SK-N-SH (cell line): ENCODE measurements at regions not wholly inside any gene's neighbourhood (a gene's known extent, or its start where the extent isn't known, plus 50 kb on each side); places are given as distances from the start of the nearest gene placed in this dataset.

Source experiments
- CTCF ChIA-PET: fragments of 300-600, 350-600 bp; formaldehyde crosslinking; extraction: SDS; loops from one replicate; lab custom pipeline; 2021; lab: Yijun Ruan, JAX
- POLR2A ChIA-PET: fragments of 350-600 bp; sonication (Branson Sonifier 250); formaldehyde crosslinking; extraction: SDS; loops from one replicate; lab custom pipeline; 2020; ENCODE audit warnings: antibody characterized with exemption, inconsistent platforms; lab: Yijun Ruan, JAX
- DNase-seq: peaks from one replicate; pipeline ENCODE4 v3.0.0; 2012
- H2AFZ ChIP-seq: fragments of 200-600 bp; sonication (generic); 2 replicates; pipeline ENCODE4 v1.8.1; 2016; ENCODE audit warnings: antibody characterized with exemption, mild to moderate bottlenecking, low read depth
- H3F3A ChIP-seq: fragments of 200-600 bp; sonication (generic); replicated peaks from 2 replicates; pipeline ENCODE3; 2016; ENCODE audit warnings: antibody characterized with exemption, mild to moderate bottlenecking; ENCODE audit not compliant: insufficient read depth
- H3K27ac ChIP-seq, 2 experiments: fragments of 200-500 bp in 1 of 2; fragments of 200-600 bp in 1 of 2; sonication (Bioruptor generic) in 1 of 2; sonication (generic), shearing (Covaris generic) in 1 of 2; 2 replicates each; pipeline versions ENCODE4 v1.5.1 to v1.6.1; 2014 to 2016; ENCODE audit warnings: low read depth in 2 of 2, inconsistent platforms in 1 of 2, low read length in 1 of 2, mild to moderate bottlenecking in 1 of 2, mixed read lengths in 1 of 2
- H3K27me3 ChIP-seq: fragments of 200-600 bp; sonication (generic), shearing (Covaris generic); 2 replicates; pipeline ENCODE4 v1.6.1; 2016; ENCODE audit warnings: mixed run types; ENCODE audit not compliant: insufficient read depth
- H3K36me3 ChIP-seq, 2 experiments: fragments of 200-500 bp in 1 of 2; fragments of 200-600 bp in 1 of 2; sonication (Bioruptor generic) in 1 of 2; sonication (generic) in 1 of 2; replicated peaks in 1 of 2; 2 replicates each; pipeline versions ENCODE3 to v1.5.1; 2014 to 2016; ENCODE audit warnings: low read length in 1 of 2, mild to moderate bottlenecking in 1 of 2; ENCODE audit not compliant: insufficient read depth in 2 of 2, control insufficient read depth in 1 of 2
- H3K4me1 ChIP-seq, 2 experiments: fragments of 200-500 bp in 1 of 2; fragments of 200-600 bp in 1 of 2; sonication (Bioruptor generic) in 1 of 2; sonication (generic), shearing (Covaris generic) in 1 of 2; 2 replicates each; pipeline versions ENCODE4 v1.5.1 to v1.6.1; 2014 to 2016; ENCODE audit warnings: low read depth in 1 of 2, low read length in 1 of 2, mixed run types in 1 of 2; ENCODE audit not compliant: insufficient read depth in 2 of 2, control insufficient read depth in 1 of 2
- H3K4me2 ChIP-seq: fragments of 200-600 bp; sonication (generic), shearing (Covaris generic); 2 replicates; pipeline ENCODE4 v1.6.1; 2017; ENCODE audit warnings: mixed run types
- H3K4me3 ChIP-seq, 2 experiments: fragments of 200-500 bp in 1 of 2; fragments of 200-600 bp in 1 of 2; sonication (Bioruptor generic) in 1 of 2; sonication (generic), shearing (Covaris generic) in 1 of 2; 2 replicates each; pipeline versions ENCODE4 v1.5.1 to v1.8.1; 2014 to 2016; ENCODE audit warnings: low read depth in 2 of 2, inconsistent platforms in 1 of 2, low read length in 1 of 2, mild to moderate bottlenecking in 1 of 2, mixed read lengths in 1 of 2, moderate library complexity in 1 of 2
- H3K79me2 ChIP-seq: fragments of 200-600 bp; sonication (generic); 2 replicates; pipeline ENCODE4 v1.8.1; 2017; ENCODE audit warnings: mild to moderate bottlenecking; ENCODE audit not compliant: insufficient read depth
- H3K9ac ChIP-seq: fragments of 200-600 bp; sonication (generic); 2 replicates; pipeline ENCODE4 v1.6.1; 2017; ENCODE audit warnings: mixed run types
- H3K9me2 ChIP-seq: fragments of 200-600 bp; sonication (generic); 2 replicates; pipeline ENCODE4 v1.6.1; 2017; ENCODE audit warnings: mixed run types
- H3K9me3 ChIP-seq: fragments of 200-600 bp; sonication (generic); 2 replicates; pipeline ENCODE4 v1.6.1; 2017; ENCODE audit warnings: mixed run types, mild to moderate bottlenecking, moderate library complexity
- H4K20me1 ChIP-seq: fragments of 200-600 bp; sonication (generic); 2 replicates; pipeline ENCODE4 v1.6.1; 2017; ENCODE audit warnings: mild to moderate bottlenecking, mixed run types; ENCODE audit not compliant: insufficient read depth
- CHD2 ChIP-seq: fragments of 150-350 bp; IDR thresholded peaks from 2 replicates; pipeline ENCODE4 v1.6.1; 2018; ENCODE audit warnings: low read length; ENCODE audit not compliant: partially characterized antibody
- ELF1 ChIP-seq: IDR thresholded peaks from 2 replicates; pipeline ENCODE4 v1.4.0; 2012
- EZH2phosphoT487 ChIP-seq: fragments of 200-600 bp; sonication (generic); IDR thresholded peaks from 2 replicates; pipeline ENCODE4 v1.6.1; 2017; ENCODE audit warnings: low read depth, mixed run types, mild to moderate bottlenecking, antibody characterized with exemption, moderate library complexity, borderline replicate concordance
- FOXM1 ChIP-seq: IDR thresholded peaks from 2 replicates; pipeline ENCODE4 v1.4.0; 2012; ENCODE audit warnings: low read depth, mild to moderate bottlenecking
- GABPA ChIP-seq: IDR thresholded peaks from 2 replicates; pipeline ENCODE4 v1.4.0; 2012; ENCODE audit warnings: low read depth, mild to moderate bottlenecking
- IRF3 ChIP-seq: fragments of 150-350 bp; IDR thresholded peaks from 2 replicates; pipeline ENCODE4 v1.6.1; 2016; ENCODE audit warnings: mild to moderate bottlenecking, low read depth, low read length
- JUND ChIP-seq: IDR thresholded peaks from 2 replicates; pipeline ENCODE4 v1.4.0; 2012
- MEF2A ChIP-seq: IDR thresholded peaks from 2 replicates; pipeline ENCODE4 v1.4.0; 2012; ENCODE audit warnings: low read depth, borderline replicate concordance
- MXI1 ChIP-seq: IDR thresholded peaks from 2 replicates; pipeline ENCODE4 v1.6.1; 2012; ENCODE audit warnings: mild to moderate bottlenecking, low read depth, low read length, improper control_type of control experiment
- NFIC ChIP-seq: IDR thresholded peaks from 2 replicates; pipeline ENCODE4 v1.4.0; 2012; ENCODE audit warnings: borderline replicate concordance
- NRF1 ChIP-seq: IDR thresholded peaks from 2 replicates; pipeline ENCODE4 v1.6.1; 2012; ENCODE audit warnings: low read depth, mild to moderate bottlenecking, low read length
- PBX3 ChIP-seq: IDR thresholded peaks from 2 replicates; pipeline ENCODE4; 2012
- RCOR1 ChIP-seq: fragments of 150-350 bp; IDR thresholded peaks from 2 replicates; pipeline ENCODE4 v1.6.1; 2017; ENCODE audit warnings: antibody characterized with exemption, low read length
- REST ChIP-seq: IDR thresholded peaks from 2 replicates; pipeline ENCODE4 v1.6.1; 2012; ENCODE audit warnings: mild to moderate bottlenecking, low read depth, low read length, moderate library complexity
- RFX5 ChIP-seq: IDR thresholded peaks from 2 replicates; pipeline ENCODE4 v1.6.1; 2012; ENCODE audit warnings: mild to moderate bottlenecking, improper control_type of control experiment, low read length
- SMC3 ChIP-seq: IDR thresholded peaks from 2 replicates; pipeline ENCODE4 v1.6.1; 2012; ENCODE audit warnings: low read depth, low read length, improper control_type of control experiment
- TAF1 ChIP-seq: IDR thresholded peaks from 2 replicates; pipeline ENCODE4 v1.6.1; 2012; ENCODE audit warnings: low read depth, mild to moderate bottlenecking, low read length, moderate library complexity, borderline replicate concordance
- TEAD4 ChIP-seq: IDR thresholded peaks from 2 replicates; pipeline ENCODE4 v1.4.0; 2012; ENCODE audit warnings: mild to moderate bottlenecking, borderline replicate concordance; ENCODE audit not compliant: insufficient read depth
- YY1 ChIP-seq: IDR thresholded peaks from 2 replicates; pipeline ENCODE4 v1.4.0; 2012; ENCODE audit warnings: low read depth, mild to moderate bottlenecking
- WGBS: methylation state at CpG from one replicate; pipeline ENCODE4 v1.1.6; 2017; ENCODE audit warnings: low lambda C conversion rate; 5-methylcytosine and 5-hydroxymethylcytosine counted together
- TF ChIP-seq, protein P1 (sequence below): IDR thresholded peaks from 2 replicates; pipeline ENCODE4 v1.4.0; 2012; ENCODE audit warnings: low read depth, borderline replicate concordance
- TF ChIP-seq, protein P2 (sequence below): fragments of 150-350 bp; IDR thresholded peaks from 2 replicates; pipeline ENCODE4 v1.6.1; 2017; ENCODE audit warnings: antibody characterized with exemption, low read length, low read depth, borderline replicate concordance

DNA sequence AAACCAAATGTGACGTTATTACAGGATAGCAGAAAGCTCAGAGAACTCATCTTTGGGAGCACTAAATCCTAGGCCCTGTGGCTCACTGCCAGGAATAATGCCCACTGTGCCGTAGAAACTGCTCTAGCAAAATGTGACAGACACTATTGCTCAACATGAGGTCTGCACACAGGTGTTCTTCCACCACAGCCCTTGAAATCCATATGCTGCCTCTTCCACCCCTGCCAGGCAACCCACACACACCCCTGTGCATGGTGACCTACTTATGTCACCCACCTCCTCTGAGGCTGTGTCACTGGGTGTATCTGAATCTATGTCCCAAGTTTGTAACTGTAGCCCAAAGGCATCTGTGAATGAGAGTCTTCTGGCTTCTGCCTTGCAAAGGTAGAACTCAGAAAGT lies 66.1 kb upstream of the MBOAT2 start:
- ChIA-PET POLR2A (no interaction called here), CTCF (interaction anchor here (0.7 kb wide), 1 partner anchor 731 kb away, joined by 3 read pairs; no protein-coding TSS in a partner anchor)
- H3K27ac ChIP-seq = no peak overlapping the region
- TF ChIP-seq FOXM1 (no peak), NFIC (no peak), MXI1 (no peak), RCOR1 (no peak), GABPA (no peak), SMC3 (no peak), EZH2phosphoT487 (no peak), ELF1 (no peak)
- TF ChIP-seq, protein P1, sequence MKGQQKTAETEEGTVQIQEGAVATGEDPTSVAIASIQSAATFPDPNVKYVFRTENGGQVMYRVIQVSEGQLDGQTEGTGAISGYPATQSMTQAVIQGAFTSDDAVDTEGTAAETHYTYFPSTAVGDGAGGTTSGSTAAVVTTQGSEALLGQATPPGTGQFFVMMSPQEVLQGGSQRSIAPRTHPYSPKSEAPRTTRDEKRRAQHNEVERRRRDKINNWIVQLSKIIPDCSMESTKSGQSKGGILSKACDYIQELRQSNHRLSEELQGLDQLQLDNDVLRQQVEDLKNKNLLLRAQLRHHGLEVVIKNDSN = no peak
- no peaks in the 10 kb centered on the region; a peak in 1 of 4 replicates for H3K4me1 ChIP-seq
- WGBS = 83% methylated on average over 2 of the region's 2 CpGs
- no peaks in the 10 kb centered on the region for H3K27me3 ChIP-seq
- peaks cover 9% of the 10 kb centered on the region; the same call in 1 of the 2 replicates for H3K9me3 ChIP-seq
- H3K4me2 ChIP-seq = no peak overlapping the region
- H3K4me3 ChIP-seq = no peak overlapping the region
- no peaks in the 10 kb centered on the region for H3K9me2 ChIP-seq
- no peaks in the 10 kb centered on the region for H3K36me3 ChIP-seq
- H3K79me2 ChIP-seq = no peaks in the 10 kb centered on the region
- H4K20me1 ChIP-seq = no peaks in the 10 kb centered on the region
- no peak overlapping the region for H2AFZ ChIP-seq
- H3F3A ChIP-seq = peaks cover 3% of the 10 kb centered on the region
- H3K9ac ChIP-seq = no peak overlapping the region
- no peak for DNase-seq

- no peak overlapping the region for H3K4me3 ChIP-seq
- H3F3A ChIP-seq = peaks cover 3% of the 10 kb centered on the region
- peaks cover 9% of the 10 kb centered on the region; the same call in 1 of the 2 replicates for H3K9me3 ChIP-seq
- ChIA-PET POLR2A (no interaction called here), CTCF (interaction anchor here (0.6 to 0.9 kb wide), 2 partner anchors 9 to 506 kb away, joined by 3 read pairs; no protein-coding TSS in a partner anchor)
- H3K79me2 ChIP-seq = no peaks in the 10 kb centered on the region
- WGBS = 43% methylated on average over 1 of the region's 1 CpG
- H3K27ac ChIP-seq = no peak overlapping the region
- H2AFZ ChIP-seq = no peak overlapping the region
- H3K36me3 ChIP-seq = no peaks in the 10 kb centered on the region
- no peaks in the 10 kb centered on the region for H4K20me1 ChIP-seq
- H3K9ac ChIP-seq = no peak overlapping the region
- H3K9me2 ChIP-seq = no peaks in the 10 kb centered on the region
- DNase-seq = no peak
- H3K4me1 ChIP-seq = no peaks in the 10 kb centered on the region; a peak in 1 of 4 replicates
- H3K4me2 ChIP-seq = no peak overlapping the region
- no peaks in the 10 kb centered on the region for H3K27me3 ChIP-seq
- TF ChIP-seq REST = no peak
- no peak for TF ChIP-seq EZH2phosphoT487
- TF ChIP-seq YY1 = no peak
- TF ChIP-seq TAF1 = no peak
- TF ChIP-seq RFX5 = no peak
- no peak for TF ChIP-seq NRF1
- TF ChIP-seq JUND = no peak
- TF ChIP-seq PBX3 = no peak
- TF ChIP-seq GABPA = no peak
- TF ChIP-seq TEAD4 = no peak
- TF ChIP-seq IRF3 = no peak
- no peak for TF ChIP-seq MEF2A
- TF ChIP-seq, protein P2, sequence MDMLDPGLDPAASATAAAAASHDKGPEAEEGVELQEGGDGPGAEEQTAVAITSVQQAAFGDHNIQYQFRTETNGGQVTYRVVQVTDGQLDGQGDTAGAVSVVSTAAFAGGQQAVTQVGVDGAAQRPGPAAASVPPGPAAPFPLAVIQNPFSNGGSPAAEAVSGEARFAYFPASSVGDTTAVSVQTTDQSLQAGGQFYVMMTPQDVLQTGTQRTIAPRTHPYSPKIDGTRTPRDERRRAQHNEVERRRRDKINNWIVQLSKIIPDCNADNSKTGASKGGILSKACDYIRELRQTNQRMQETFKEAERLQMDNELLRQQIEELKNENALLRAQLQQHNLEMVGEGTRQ = no peak
- no peak for TF ChIP-seq CHD2
- TF ChIP-seq MXI1 = no peak
Measured at GRCh38 chr2:9065901-9066300, 62.4 kb upstream of the MBOAT2 start.
